HEK293 (cell line): ENCODE measurements at regions not wholly inside any gene's neighbourhood (a gene's known extent, or its start where the extent isn't known, plus 50 kb on each side); places are given as distances from the start of the nearest gene placed in this dataset.

Source experiments
- CTCF ChIA-PET: fragments of 350-600 bp; formaldehyde crosslinking; extraction: SDS; loops from one replicate; lab custom pipeline; 2021; ENCODE audit warnings: antibody characterized with exemption; lab: Yijun Ruan, JAX
- POLR2A ChIA-PET: fragments of 300-600 bp; formaldehyde crosslinking; extraction: SDS; loops from one replicate; lab custom pipeline; 2020; ENCODE audit warnings: antibody characterized with exemption, inconsistent platforms; lab: Yijun Ruan, JAX
- H3K27ac ChIP-seq: fragments of 200-500 bp; sonication (Bioruptor generic); 2 replicates; pipeline ENCODE4 v1.5.1; 2014; ENCODE audit warnings: low read depth, low read length, control low read depth, inconsistent platforms; ENCODE audit errors: extremely low read depth
- H3K36me3 ChIP-seq, 2 experiments: fragments of 200-500 bp in 1 of 2; sonication (Bioruptor generic) in 1 of 2; 1 replicate in 1 of 2; 2 replicates in 1 of 2; pipeline ENCODE4 v1.5.1; 2014 to 2017; ENCODE audit warnings: inconsistent platforms in 2 of 2, low read length in 2 of 2; ENCODE audit not compliant: control insufficient read depth in 2 of 2, insufficient read depth in 1 of 2
- H3K4me1 ChIP-seq: fragments of 200-500 bp; sonication (Bioruptor generic); 2 replicates; pipeline ENCODE4 v1.5.1; 2014; ENCODE audit warnings: mild to moderate bottlenecking, low read length, inconsistent platforms; ENCODE audit not compliant: control insufficient read depth, insufficient read depth
- H3K4me3 ChIP-seq: 2 replicates; pipeline ENCODE4 v1.5.1; 2011; ENCODE audit warnings: low read depth, mild to moderate bottlenecking, control low read depth, low read length, moderate library complexity
- H3K9me3 ChIP-seq: fragments of 200-500 bp; sonication (Bioruptor generic); 2 replicates; pipeline ENCODE4 v1.5.1; 2014; ENCODE audit warnings: low read depth, low read length, inconsistent platforms; ENCODE audit not compliant: control insufficient read depth, insufficient read depth
- KLF10 ChIP-seq: fragments of 450-650 bp; IDR thresholded peaks from 2 replicates; pipeline ENCODE4 v1.5.1; 2018; ENCODE audit warnings: missing biosample characterization, mild to moderate bottlenecking, missing genetic modification characterization
- MYNN ChIP-seq: fragments of 450-650 bp; formaldehyde crosslinking; IDR thresholded peaks from 2 replicates; pipeline ENCODE4 v1.5.1; 2016; ENCODE audit warnings: missing biosample characterization, missing genetic modification characterization, borderline replicate concordance
- MZF1 ChIP-seq: fragments of 450-650 bp; formaldehyde crosslinking; IDR thresholded peaks from 2 replicates; pipeline ENCODE4 v1.5.1; 2017; ENCODE audit warnings: missing biosample characterization, missing genetic modification characterization, borderline replicate concordance
- TCF7L2 ChIP-seq: IDR thresholded peaks from 2 replicates; pipeline ENCODE4 v1.6.1; 2011; ENCODE audit warnings: low read depth, mild to moderate bottlenecking, inconsistent platforms, low read length, moderate library complexity, borderline replicate concordance
- ZBTB8A ChIP-seq: fragments of 450-650 bp; formaldehyde crosslinking; IDR thresholded peaks from 2 replicates; pipeline ENCODE4 v1.5.1; 2016; ENCODE audit warnings: missing biosample characterization, missing genetic modification characterization
- ZNF112 ChIP-seq: fragments of 450-650 bp; formaldehyde crosslinking; IDR thresholded peaks from 2 replicates; pipeline ENCODE4 v1.5.0; 2017; ENCODE audit warnings: missing biosample characterization, missing genetic modification characterization
- ZNF146 ChIP-seq: fragments of 450-650 bp; formaldehyde crosslinking; IDR thresholded peaks from 2 replicates; pipeline ENCODE4 v1.5.1; 2016; ENCODE audit warnings: missing biosample characterization, missing genetic modification characterization
- ZNF184 ChIP-seq: fragments of 450-650 bp; IDR thresholded peaks from 2 replicates; pipeline ENCODE4 v1.5.1; 2018; ENCODE audit warnings: missing biosample characterization, mild to moderate bottlenecking, missing genetic modification characterization
- ZNF211 ChIP-seq: fragments of 450-650 bp; formaldehyde crosslinking; IDR thresholded peaks from 2 replicates; pipeline ENCODE4 v1.5.1; 2016; ENCODE audit warnings: low read depth, missing biosample characterization, missing genetic modification characterization
- ZNF473 ChIP-seq: fragments of 450-650 bp; formaldehyde crosslinking; IDR thresholded peaks from 2 replicates; pipeline ENCODE4 v1.5.1; 2017; ENCODE audit warnings: missing biosample characterization, missing genetic modification characterization
- ZNF501 ChIP-seq: fragments of 450-650 bp; formaldehyde crosslinking; IDR thresholded peaks from 2 replicates; pipeline ENCODE4 v1.5.1; 2016; ENCODE audit warnings: missing biosample characterization, missing genetic modification characterization
- ZNF544 ChIP-seq: fragments of 450-650 bp; formaldehyde crosslinking; IDR thresholded peaks from 2 replicates; pipeline ENCODE4 v1.5.0; 2017; ENCODE audit warnings: missing biosample characterization, missing genetic modification characterization
- ZNF621 ChIP-seq: fragments of 450-650 bp; formaldehyde crosslinking; IDR thresholded peaks from 2 replicates; pipeline ENCODE4 v1.5.1; 2017; ENCODE audit warnings: missing biosample characterization, missing genetic modification characterization
- ZNF623 ChIP-seq: fragments of 450-650 bp; formaldehyde crosslinking; IDR thresholded peaks from 2 replicates; pipeline ENCODE4 v1.5.1; 2016; ENCODE audit warnings: missing biosample characterization, missing genetic modification characterization
- ZNF624 ChIP-seq: fragments of 450-650 bp; formaldehyde crosslinking; IDR thresholded peaks from 2 replicates; pipeline ENCODE4 v1.5.1; 2017; ENCODE audit warnings: missing biosample characterization, missing genetic modification characterization
- ZNF654 ChIP-seq: fragments of 450-650 bp; formaldehyde crosslinking; IDR thresholded peaks from 2 replicates; pipeline ENCODE4 v1.5.1; 2016; ENCODE audit warnings: low read depth, missing biosample characterization, missing genetic modification characterization
- ZNF830 ChIP-seq: fragments of 450-650 bp; IDR thresholded peaks from 2 replicates; pipeline ENCODE4 v1.5.0; 2018; ENCODE audit warnings: missing biosample characterization, missing genetic modification characterization, low read depth, mild to moderate bottlenecking, moderate library complexity
- ZXDB ChIP-seq: fragments of 450-650 bp; formaldehyde crosslinking; IDR thresholded peaks from 2 replicates; pipeline ENCODE4 v1.5.1; 2016; ENCODE audit warnings: missing biosample characterization, missing genetic modification characterization
- TF ChIP-seq, protein P1 (sequence below): fragments of 450-650 bp; formaldehyde crosslinking; IDR thresholded peaks from 2 replicates; pipeline ENCODE4 v1.5.1; 2016; ENCODE audit warnings: missing biosample characterization, missing genetic modification characterization
- TF ChIP-seq, protein P2 (sequence below): fragments of 450-650 bp; IDR thresholded peaks from 2 replicates; pipeline ENCODE4 v1.5.1; 2018; ENCODE audit warnings: missing biosample characterization, mild to moderate bottlenecking, missing genetic modification characterization
- TF ChIP-seq, protein P3 (sequence below): fragments of 450-650 bp; formaldehyde crosslinking; IDR thresholded peaks from 2 replicates; pipeline ENCODE4 v1.5.1; 2017; ENCODE audit warnings: missing biosample characterization, missing genetic modification characterization
- TF ChIP-seq, protein P4 (sequence below): fragments of 450-650 bp; formaldehyde crosslinking; IDR thresholded peaks from 2 replicates; pipeline ENCODE4 v1.5.1; 2016; ENCODE audit warnings: missing biosample characterization, missing genetic modification characterization
- TF ChIP-seq, protein P5 (sequence below): IDR thresholded peaks from 2 replicates; pipeline ENCODE4 v1.6.1; 2011; ENCODE audit warnings: mild to moderate bottlenecking, low read depth, low read length, borderline replicate concordance
- TF ChIP-seq, protein P6 (sequence below): fragments of 450-650 bp; formaldehyde crosslinking; IDR thresholded peaks from 2 replicates; pipeline ENCODE4 v1.5.1; 2016; ENCODE audit warnings: missing biosample characterization, missing genetic modification characterization
- TF ChIP-seq, protein P7 (sequence below): fragments of 450-650 bp; formaldehyde crosslinking; IDR thresholded peaks from 2 replicates; pipeline ENCODE4 v1.5.1; 2016; ENCODE audit warnings: missing biosample characterization, missing genetic modification characterization

DNA sequence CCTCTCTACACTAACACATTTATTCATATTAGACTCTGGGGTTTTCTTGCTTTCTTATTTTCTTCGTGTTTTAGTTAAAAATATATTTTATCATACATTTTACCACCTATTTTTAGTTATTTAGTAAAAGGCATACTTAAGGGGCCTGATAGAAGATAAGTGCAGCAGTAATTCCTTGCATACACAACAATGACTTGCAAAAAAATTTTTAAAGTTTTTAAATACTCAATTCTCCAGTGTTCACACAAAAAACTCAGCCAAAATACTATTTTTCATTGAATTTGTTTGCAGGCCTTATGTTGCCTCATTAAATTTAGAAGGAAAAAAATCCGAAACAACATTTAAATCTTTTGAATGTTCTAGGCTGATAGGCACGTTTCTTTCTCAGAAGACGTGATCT is 2431.7 kb downstream of the PCDH9 start:
- no peaks in the 10 kb centered on the region for H3K36me3 ChIP-seq
- POLR2A ChIA-PET, result no interaction called here
- CTCF ChIA-PET, result no interaction called here
- H3K9me3 ChIP-seq, result no peaks in the 10 kb centered on the region
- H3K27ac ChIP-seq, result no peak overlapping the region
- H3K4me3 ChIP-seq, result no peak overlapping the region
- H3K4me1 ChIP-seq, result no peaks in the 10 kb centered on the region
- TF ChIP-seq ZNF501 (tag by site-specific recombination) (no peak), ZNF184 (tag by site-specific recombination) (no peak), ZBTB8A (tag by site-specific recombination) (no peak), ZNF654 (no peak), ZNF473 (tag by site-specific recombination) (no peak), KLF10 (tag by site-specific recombination) (no peak), ZNF621 (no peak), TCF7L2 (no peak), ZNF830 (tag by site-specific recombination) (no peak), MZF1 (no peak), ZNF146 (tag by site-specific recombination) (no peak), ZXDB (tag by site-specific recombination) (no peak)
- TF ChIP-seq, protein P1, sequence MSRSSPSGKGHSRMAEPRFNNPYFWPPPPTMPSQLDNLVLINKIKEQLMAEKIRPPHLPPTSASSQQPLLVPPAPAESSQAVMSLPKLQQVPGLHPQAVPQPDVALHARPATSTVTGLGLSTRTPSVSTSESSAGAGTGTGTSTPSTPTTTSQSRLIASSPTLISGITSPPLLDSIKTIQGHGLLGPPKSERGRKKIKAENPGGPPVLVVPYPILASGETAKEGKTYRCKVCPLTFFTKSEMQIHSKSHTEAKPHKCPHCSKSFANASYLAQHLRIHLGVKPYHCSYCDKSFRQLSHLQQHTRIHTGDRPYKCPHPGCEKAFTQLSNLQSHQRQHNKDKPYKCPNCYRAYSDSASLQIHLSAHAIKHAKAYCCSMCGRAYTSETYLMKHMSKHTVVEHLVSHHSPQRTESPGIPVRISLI, result no peak
- TF ChIP-seq, protein P2, sequence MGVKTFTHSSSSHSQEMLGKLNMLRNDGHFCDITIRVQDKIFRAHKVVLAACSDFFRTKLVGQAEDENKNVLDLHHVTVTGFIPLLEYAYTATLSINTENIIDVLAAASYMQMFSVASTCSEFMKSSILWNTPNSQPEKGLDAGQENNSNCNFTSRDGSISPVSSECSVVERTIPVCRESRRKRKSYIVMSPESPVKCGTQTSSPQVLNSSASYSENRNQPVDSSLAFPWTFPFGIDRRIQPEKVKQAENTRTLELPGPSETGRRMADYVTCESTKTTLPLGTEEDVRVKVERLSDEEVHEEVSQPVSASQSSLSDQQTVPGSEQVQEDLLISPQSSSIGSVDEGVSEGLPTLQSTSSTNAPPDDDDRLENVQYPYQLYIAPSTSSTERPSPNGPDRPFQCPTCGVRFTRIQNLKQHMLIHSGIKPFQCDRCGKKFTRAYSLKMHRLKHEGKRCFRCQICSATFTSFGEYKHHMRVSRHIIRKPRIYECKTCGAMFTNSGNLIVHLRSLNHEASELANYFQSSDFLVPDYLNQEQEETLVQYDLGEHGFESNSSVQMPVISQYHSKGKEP (tag by site-specific recombination), result no peak
- TF ChIP-seq, protein P3, sequence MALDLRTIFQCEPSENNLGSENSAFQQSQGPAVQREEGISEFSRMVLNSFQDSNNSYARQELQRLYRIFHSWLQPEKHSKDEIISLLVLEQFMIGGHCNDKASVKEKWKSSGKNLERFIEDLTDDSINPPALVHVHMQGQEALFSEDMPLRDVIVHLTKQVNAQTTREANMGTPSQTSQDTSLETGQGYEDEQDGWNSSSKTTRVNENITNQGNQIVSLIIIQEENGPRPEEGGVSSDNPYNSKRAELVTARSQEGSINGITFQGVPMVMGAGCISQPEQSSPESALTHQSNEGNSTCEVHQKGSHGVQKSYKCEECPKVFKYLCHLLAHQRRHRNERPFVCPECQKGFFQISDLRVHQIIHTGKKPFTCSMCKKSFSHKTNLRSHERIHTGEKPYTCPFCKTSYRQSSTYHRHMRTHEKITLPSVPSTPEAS, result no peak
- TF ChIP-seq, protein P4, sequence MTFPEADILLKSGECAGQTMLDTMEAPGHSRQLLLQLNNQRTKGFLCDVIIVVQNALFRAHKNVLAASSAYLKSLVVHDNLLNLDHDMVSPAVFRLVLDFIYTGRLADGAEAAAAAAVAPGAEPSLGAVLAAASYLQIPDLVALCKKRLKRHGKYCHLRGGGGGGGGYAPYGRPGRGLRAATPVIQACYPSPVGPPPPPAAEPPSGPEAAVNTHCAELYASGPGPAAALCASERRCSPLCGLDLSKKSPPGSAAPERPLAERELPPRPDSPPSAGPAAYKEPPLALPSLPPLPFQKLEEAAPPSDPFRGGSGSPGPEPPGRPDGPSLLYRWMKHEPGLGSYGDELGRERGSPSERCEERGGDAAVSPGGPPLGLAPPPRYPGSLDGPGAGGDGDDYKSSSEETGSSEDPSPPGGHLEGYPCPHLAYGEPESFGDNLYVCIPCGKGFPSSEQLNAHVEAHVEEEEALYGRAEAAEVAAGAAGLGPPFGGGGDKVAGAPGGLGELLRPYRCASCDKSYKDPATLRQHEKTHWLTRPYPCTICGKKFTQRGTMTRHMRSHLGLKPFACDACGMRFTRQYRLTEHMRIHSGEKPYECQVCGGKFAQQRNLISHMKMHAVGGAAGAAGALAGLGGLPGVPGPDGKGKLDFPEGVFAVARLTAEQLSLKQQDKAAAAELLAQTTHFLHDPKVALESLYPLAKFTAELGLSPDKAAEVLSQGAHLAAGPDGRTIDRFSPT (tag by site-specific recombination), result no peak
- TF ChIP-seq, protein P5, sequence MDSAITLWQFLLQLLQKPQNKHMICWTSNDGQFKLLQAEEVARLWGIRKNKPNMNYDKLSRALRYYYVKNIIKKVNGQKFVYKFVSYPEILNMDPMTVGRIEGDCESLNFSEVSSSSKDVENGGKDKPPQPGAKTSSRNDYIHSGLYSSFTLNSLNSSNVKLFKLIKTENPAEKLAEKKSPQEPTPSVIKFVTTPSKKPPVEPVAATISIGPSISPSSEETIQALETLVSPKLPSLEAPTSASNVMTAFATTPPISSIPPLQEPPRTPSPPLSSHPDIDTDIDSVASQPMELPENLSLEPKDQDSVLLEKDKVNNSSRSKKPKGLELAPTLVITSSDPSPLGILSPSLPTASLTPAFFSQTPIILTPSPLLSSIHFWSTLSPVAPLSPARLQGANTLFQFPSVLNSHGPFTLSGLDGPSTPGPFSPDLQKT, result no peak
- TF ChIP-seq, protein P6, sequence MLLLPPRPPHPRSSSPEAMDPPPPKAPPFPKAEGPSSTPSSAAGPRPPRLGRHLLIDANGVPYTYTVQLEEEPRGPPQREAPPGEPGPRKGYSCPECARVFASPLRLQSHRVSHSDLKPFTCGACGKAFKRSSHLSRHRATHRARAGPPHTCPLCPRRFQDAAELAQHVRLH (tag by site-specific recombination), result no peak

DNA sequence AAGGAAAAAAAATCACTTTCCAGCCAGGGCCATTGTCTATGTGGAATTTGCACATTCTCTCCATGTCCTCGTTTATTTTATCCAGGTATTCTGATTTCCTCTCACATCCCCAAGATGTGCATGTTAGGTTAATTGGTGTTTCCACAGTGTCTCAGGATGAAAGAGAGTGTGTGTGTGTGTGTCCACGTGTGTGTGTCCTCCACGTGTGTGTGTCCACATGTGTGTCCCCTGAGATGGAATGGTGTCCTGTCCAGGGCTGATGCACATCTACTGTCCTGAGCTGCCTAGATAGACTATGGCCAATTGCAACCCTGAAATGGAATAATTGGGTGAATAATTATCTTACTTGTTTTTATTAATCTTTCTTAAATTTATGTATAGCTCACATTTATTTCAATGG is 2436.5 kb downstream of the PCDH9 start:
- CTCF ChIA-PET, result interaction anchor here (0.6 kb wide), 1 partner anchor 1104 kb away, joined by 3 read pairs; no protein-coding TSS in a partner anchor
- Histone ChIP-seq H3K27ac (no peak overlapping the region), H3K9me3 (no peaks in the 10 kb centered on the region), H3K4me1 (no peaks in the 10 kb centered on the region), H3K36me3 (no peaks in the 10 kb centered on the region), H3K4me3 (no peak overlapping the region)
- no peak for TF ChIP-seq ZNF623
- TF ChIP-seq, protein P7, sequence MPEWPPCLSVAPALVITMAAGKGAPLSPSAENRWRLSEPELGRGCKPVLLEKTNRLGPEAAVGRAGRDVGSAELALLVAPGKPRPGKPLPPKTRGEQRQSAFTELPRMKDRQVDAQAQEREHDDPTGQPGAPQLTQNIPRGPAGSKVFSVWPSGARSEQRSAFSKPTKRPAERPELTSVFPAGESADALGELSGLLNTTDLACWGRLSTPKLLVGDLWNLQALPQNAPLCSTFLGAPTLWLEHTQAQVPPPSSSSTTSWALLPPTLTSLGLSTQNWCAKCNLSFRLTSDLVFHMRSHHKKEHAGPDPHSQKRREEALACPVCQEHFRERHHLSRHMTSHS (tag by site-specific recombination), result no peak
- TF ChIP-seq ZNF112 (tag by site-specific recombination), result no peak
- TF ChIP-seq ZNF211 (tag by site-specific recombination), result no peak
- TF ChIP-seq MYNN, result no peak
- TF ChIP-seq ZNF544 (tag by site-specific recombination), result no peak
- TF ChIP-seq ZNF624, result no peak
- TF ChIP-seq ZNF184 (tag by site-specific recombination), result no peak
- POLR2A ChIA-PET, result no interaction called here
